ENCODE measurements at regions not wholly inside any gene's neighbourhood (a gene's known extent, or its start where the extent isn't known, plus 50 kb on each side); places are given as distances from the start of the nearest gene placed in this dataset.

DNA sequence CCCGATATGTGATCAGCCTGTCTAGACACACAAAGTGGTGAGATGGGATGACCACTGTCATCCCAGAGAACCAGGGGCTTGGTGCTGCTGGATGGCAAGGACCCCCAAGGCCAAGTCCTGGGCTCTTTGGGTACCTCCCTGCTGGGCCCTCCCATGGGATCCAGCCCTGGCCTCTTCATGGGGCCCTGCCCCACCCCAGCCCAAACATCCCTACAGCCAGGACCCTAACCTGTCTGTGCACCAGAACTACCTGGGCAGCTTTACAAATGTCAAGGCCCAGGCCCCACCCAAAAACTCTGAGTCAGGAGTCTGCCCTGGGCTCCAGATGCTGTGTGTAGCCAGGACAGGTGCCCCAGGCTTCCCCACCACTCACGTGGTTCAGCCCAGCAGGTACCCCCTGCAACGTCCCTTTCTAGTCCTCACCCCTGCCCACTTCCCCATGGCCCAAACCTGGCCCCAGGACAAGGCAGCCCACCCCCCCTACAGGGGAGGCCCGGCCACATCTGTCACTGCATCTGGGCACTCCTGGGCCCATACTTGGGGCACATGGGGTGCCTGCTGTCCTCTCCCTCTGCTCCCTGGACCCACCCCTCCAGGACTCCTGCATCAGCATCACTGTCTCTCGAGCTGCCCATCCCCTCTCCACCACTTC lies 233.5 kb downstream of the TUBA3C start:
- H3K36me3 ChIP-seq (ENCODE audit: control insufficient read depth, insufficient read depth, low read length): no peaks in the 10 kb centered on the region
- H3K4me1 ChIP-seq (ENCODE audit: control insufficient read depth, insufficient read depth, low read length): no peaks in the 10 kb centered on the region
- TF ChIP-seq, protein P1, sequence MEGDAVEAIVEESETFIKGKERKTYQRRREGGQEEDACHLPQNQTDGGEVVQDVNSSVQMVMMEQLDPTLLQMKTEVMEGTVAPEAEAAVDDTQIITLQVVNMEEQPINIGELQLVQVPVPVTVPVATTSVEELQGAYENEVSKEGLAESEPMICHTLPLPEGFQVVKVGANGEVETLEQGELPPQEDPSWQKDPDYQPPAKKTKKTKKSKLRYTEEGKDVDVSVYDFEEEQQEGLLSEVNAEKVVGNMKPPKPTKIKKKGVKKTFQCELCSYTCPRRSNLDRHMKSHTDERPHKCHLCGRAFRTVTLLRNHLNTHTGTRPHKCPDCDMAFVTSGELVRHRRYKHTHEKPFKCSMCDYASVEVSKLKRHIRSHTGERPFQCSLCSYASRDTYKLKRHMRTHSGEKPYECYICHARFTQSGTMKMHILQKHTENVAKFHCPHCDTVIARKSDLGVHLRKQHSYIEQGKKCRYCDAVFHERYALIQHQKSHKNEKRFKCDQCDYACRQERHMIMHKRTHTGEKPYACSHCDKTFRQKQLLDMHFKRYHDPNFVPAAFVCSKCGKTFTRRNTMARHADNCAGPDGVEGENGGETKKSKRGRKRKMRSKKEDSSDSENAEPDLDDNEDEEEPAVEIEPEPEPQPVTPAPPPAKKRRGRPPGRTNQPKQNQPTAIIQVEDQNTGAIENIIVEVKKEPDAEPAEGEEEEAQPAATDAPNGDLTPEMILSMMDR (IDR thresholded peaks at IDR 0.05): no peak
- Mint-ChIP-seq H3K4me3 (no peak overlapping the region), H3K4me1 (no peaks in the 10 kb centered on the region), H3K27me3 (ENCODE audit: low read depth in 2 of 2) (no peaks in the 10 kb centered on the region), H3K36me3 (no peaks in the 10 kb centered on the region), H3K9me3 (peaks cover 5 to 7% of the 10 kb centered on the region in 2 donors), H3K27ac (no peak overlapping the region)
- H3K27ac ChIP-seq (ENCODE audit: low read length): no peak overlapping the region
- no peak for DNase-seq
- 66% methylated on average over 5 of the region's 5 CpGs for WGBS (ENCODE audit: insufficient coverage)
- ATAC-seq: no peak
- H3K9me3 ChIP-seq (ENCODE audit: control insufficient read depth, insufficient read depth, low read length): no peaks in the 10 kb centered on the region
- H3K27me3 ChIP-seq (ENCODE audit: control insufficient read depth, insufficient read depth, low read length): no peaks in the 10 kb centered on the region
- intact Hi-C loops (cut with micrococcal nuclease): no loop called here
- H3K4me3 ChIP-seq (ENCODE audit: low read length): no peak overlapping the region

DNA sequence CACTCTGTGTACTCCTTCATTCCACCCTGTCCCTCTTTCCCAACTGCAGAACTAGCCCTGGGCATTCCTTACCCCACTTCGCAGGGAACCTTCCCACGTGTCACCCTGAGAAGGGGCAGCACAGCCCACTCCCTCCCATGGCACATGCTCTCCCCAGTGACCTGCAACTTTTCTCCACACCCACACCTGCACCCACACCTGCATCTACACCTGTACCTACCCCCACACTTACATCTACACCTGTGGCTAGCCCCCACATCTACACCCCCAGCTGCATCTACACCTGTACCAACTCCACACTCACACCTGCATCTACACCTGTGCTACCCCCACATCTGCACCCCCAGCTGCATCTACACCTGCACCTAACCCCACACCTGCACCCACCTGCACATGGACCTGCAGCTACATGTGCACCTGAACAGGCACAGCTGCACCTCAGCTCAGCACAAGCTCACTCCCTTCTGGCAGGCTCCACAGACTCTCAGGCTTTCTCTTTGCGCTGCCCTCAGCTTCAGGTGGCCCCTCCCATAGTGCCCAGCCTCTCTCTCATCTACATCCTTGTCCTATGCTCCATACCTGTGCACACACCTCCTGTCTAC lies 234.1 kb downstream of the TUBA3C start:
- Mint-ChIP-seq H3K36me3 (no peaks in the 10 kb centered on the region), H3K9me3 (peaks cover 5 to 7% of the 10 kb centered on the region in 2 donors), H3K4me1 (no peaks in the 10 kb centered on the region), H3K27ac (no peak overlapping the region), H3K4me3 (no peak overlapping the region), H3K27me3 (ENCODE audit: low read depth in 2 of 2) (no peaks in the 10 kb centered on the region)
- Histone ChIP-seq H3K9me3 (ENCODE audit: control insufficient read depth, insufficient read depth, low read length) (no peaks in the 10 kb centered on the region), H3K27ac (ENCODE audit: low read length) (no peak overlapping the region), H3K27me3 (ENCODE audit: control insufficient read depth, insufficient read depth, low read length) (no peaks in the 10 kb centered on the region), H3K4me3 (ENCODE audit: low read length) (no peak overlapping the region), H3K36me3 (ENCODE audit: control insufficient read depth, insufficient read depth, low read length) (no peaks in the 10 kb centered on the region), H3K4me1 (ENCODE audit: control insufficient read depth, insufficient read depth, low read length) (no peaks in the 10 kb centered on the region)
- intact Hi-C loops (cut with micrococcal nuclease): no loop called here
- TF ChIP-seq, protein P1 (IDR thresholded peaks at IDR 0.05): no peak
- WGBS (ENCODE audit: insufficient coverage): 77% methylated on average over 3 of the region's 3 CpGs
- ATAC-seq: peak in 1 of 3 donors; percentile 18
- DNase-seq: no peak

DNA sequence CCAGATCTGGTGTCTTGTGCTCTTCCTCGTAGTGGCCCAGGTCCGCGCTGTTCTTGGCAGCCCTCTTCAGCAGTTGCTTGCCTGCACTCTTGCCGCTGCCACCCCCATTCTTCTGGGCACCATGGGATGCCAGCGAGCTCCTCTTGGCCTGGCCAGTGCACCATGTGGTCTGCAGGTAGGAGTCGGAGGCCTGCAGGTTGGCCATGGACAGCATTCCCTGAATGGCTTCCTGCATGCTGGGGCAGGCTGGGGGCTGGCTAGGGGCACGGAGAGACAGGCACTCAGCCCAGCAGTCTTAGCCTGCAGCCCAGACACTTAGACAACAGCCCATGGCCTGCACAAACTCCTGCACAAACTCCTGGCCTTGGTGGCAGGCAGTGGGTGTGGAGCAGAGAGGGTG lies 234.9 kb downstream of the TUBA3C start:
- 69% methylated on average over 7 of the region's 7 CpGs for WGBS (ENCODE audit: insufficient coverage)
- no peak overlapping the region for H3K27ac Mint-ChIP-seq

More for the DNA sequence above, 234.9 kb downstream of the TUBA3C start:
- H3K27me3 ChIP-seq (ENCODE audit: control insufficient read depth, insufficient read depth, low read length): no peaks in the 10 kb centered on the region
- no peaks in the 10 kb centered on the region for H3K9me3 ChIP-seq (ENCODE audit: control insufficient read depth, insufficient read depth, low read length)
- H3K36me3 Mint-ChIP-seq: no peaks in the 10 kb centered on the region
- TF ChIP-seq, protein P1 (IDR thresholded peaks at IDR 0.05): no peak
- H3K4me1 Mint-ChIP-seq: no peaks in the 10 kb centered on the region
- H3K9me3 Mint-ChIP-seq: peaks cover 5 to 7% of the 10 kb centered on the region in 2 donors
- intact Hi-C loops (cut with micrococcal nuclease): no loop called here
- no peak overlapping the region for H3K4me3 Mint-ChIP-seq
- H3K4me3 ChIP-seq (ENCODE audit: low read length): no peak overlapping the region
- no peak overlapping the region for H3K27ac ChIP-seq (ENCODE audit: low read length)
- no peaks in the 10 kb centered on the region for H3K27me3 Mint-ChIP-seq (ENCODE audit: low read depth in 2 of 2)
- no peak for ATAC-seq
- no peak for DNase-seq
- H3K4me1 ChIP-seq (ENCODE audit: control insufficient read depth, insufficient read depth, low read length): no peaks in the 10 kb centered on the region
- no peaks in the 10 kb centered on the region for H3K36me3 ChIP-seq (ENCODE audit: control insufficient read depth, insufficient read depth, low read length)

All from natural killer cell (primary cell).